ENCODE measurements at regions not wholly inside any gene's neighbourhood (a gene's known extent, or its start where the extent isn't known, plus 50 kb on each side); places are given as distances from the start of the nearest gene placed in this dataset.

- Histone ChIP-seq H3K36me3 (ENCODE audit: insufficient read depth, low read length) (no peaks in the 10 kb centered on the region), H3K9me2 (ENCODE audit: insufficient read depth, low read length) (no peaks in the 10 kb centered on the region), H3K9ac (ENCODE audit: low read length) (no peak overlapping the region), H2AFZ (ENCODE audit: low read depth, low read length) (no peak overlapping the region), H3K9me3 (ENCODE audit: low read length) (no peaks in the 10 kb centered on the region), H4K20me1 (ENCODE audit: insufficient read depth) (no peaks in the 10 kb centered on the region), H3K27ac (ENCODE audit: low read length) (no peak overlapping the region), H3K4me3 (ENCODE audit: low read length) (no peak overlapping the region), H3K27me3 (ENCODE audit: insufficient read depth, low read depth, low read length) (no peaks in the 10 kb centered on the region), H3F3A (ENCODE audit: insufficient read depth, low read length, poor library complexity, severe bottlenecking) (no peaks in the 10 kb centered on the region), H3K79me2 (replicated peaks; ENCODE audit: insufficient read depth, low read length) (no peaks in the 10 kb centered on the region), H3K4me2 (ENCODE audit: low read length) (no peak overlapping the region)
- TF ChIP-seq EP300 (conservative IDR thresholded peaks at IDR 0.05; ENCODE audit: poor library complexity, severe bottlenecking) (no peak), EZH2 (IDR thresholded peaks at IDR 0.05; ENCODE audit: borderline replicate concordance, insufficient read depth, low read length, poor library complexity, severe bottlenecking) (no peak)
Measured at GRCh38 chr5:111975133-111975532, 218.1 kb upstream of the NREP start.

- Histone ChIP-seq H3K9me3 (ENCODE audit: low read length) (no peaks in the 10 kb centered on the region), H3K4me2 (ENCODE audit: low read length) (no peak overlapping the region), H3K9me2 (ENCODE audit: insufficient read depth, low read length) (no peaks in the 10 kb centered on the region), H3K36me3 (ENCODE audit: insufficient read depth, low read length) (no peaks in the 10 kb centered on the region), H3K79me2 (replicated peaks; ENCODE audit: insufficient read depth, low read length) (no peaks in the 10 kb centered on the region), H4K20me1 (ENCODE audit: insufficient read depth) (no peaks in the 10 kb centered on the region), H3K9ac (ENCODE audit: low read length) (no peak overlapping the region), H3K27ac (ENCODE audit: low read length) (no peak overlapping the region), H3K27me3 (ENCODE audit: insufficient read depth, low read depth, low read length) (no peaks in the 10 kb centered on the region), H3K4me3 (ENCODE audit: low read length) (no peak overlapping the region), H3F3A (ENCODE audit: insufficient read depth, low read length, poor library complexity, severe bottlenecking) (no peaks in the 10 kb centered on the region), H2AFZ (ENCODE audit: low read depth, low read length) (no peak overlapping the region)
- TF ChIP-seq POLR2AphosphoS5 (IDR thresholded peaks at IDR 0.05) (no peak), SMC3 (conservative IDR thresholded peaks at IDR 0.05; ENCODE audit: poor library complexity) (no peak), RAD21 (conservative IDR thresholded peaks at IDR 0.05) (no peak), TAF1 (IDR thresholded peaks at IDR 0.05; ENCODE audit: low read depth) (no peak), EZH2 (IDR thresholded peaks at IDR 0.05; ENCODE audit: borderline replicate concordance, insufficient read depth, low read length, poor library complexity, severe bottlenecking) (no peak), CTCF (IDR thresholded peaks at IDR 0.05; ENCODE audit: poor library complexity, severe bottlenecking) (no peak), EP300 (conservative IDR thresholded peaks at IDR 0.05; ENCODE audit: poor library complexity, severe bottlenecking) (no peak), MXI1 (conservative IDR thresholded peaks at IDR 0.05; ENCODE audit: poor library complexity, severe bottlenecking) (no peak), REST (IDR thresholded peaks at IDR 0.05; ENCODE audit: borderline replicate concordance) (no peak)
Measured at GRCh38 chr5:111973961-111974360, 217.0 kb upstream of the NREP start.

GRCh38 chr5:111972548-111972947, 215.6 kb upstream of the NREP start:
- Histone ChIP-seq H3K4me3 (ENCODE audit: low read length) (no peak overlapping the region), H3K27me3 (ENCODE audit: insufficient read depth, low read depth, low read length) (no peaks in the 10 kb centered on the region), H3K27ac (ENCODE audit: low read length) (no peak overlapping the region), H3K9me2 (ENCODE audit: insufficient read depth, low read length) (no peaks in the 10 kb centered on the region), H3K36me3 (ENCODE audit: insufficient read depth, low read length) (no peaks in the 10 kb centered on the region), H3K9me3 (ENCODE audit: low read length) (no peaks in the 10 kb centered on the region), H3K79me2 (replicated peaks; ENCODE audit: insufficient read depth, low read length) (no peaks in the 10 kb centered on the region), H4K20me1 (ENCODE audit: insufficient read depth) (no peaks in the 10 kb centered on the region), H3F3A (ENCODE audit: insufficient read depth, low read length, poor library complexity, severe bottlenecking) (no peaks in the 10 kb centered on the region), H3K9ac (ENCODE audit: low read length) (no peak overlapping the region), H3K4me2 (ENCODE audit: low read length) (no peak overlapping the region), H2AFZ (ENCODE audit: low read depth, low read length) (no peak overlapping the region)
- TF ChIP-seq TAF1 (IDR thresholded peaks at IDR 0.05; ENCODE audit: low read depth) (no peak), CTCF (IDR thresholded peaks at IDR 0.05; ENCODE audit: poor library complexity, severe bottlenecking) (no peak), REST (IDR thresholded peaks at IDR 0.05; ENCODE audit: borderline replicate concordance) (no peak), RAD21 (conservative IDR thresholded peaks at IDR 0.05) (no peak), MXI1 (conservative IDR thresholded peaks at IDR 0.05; ENCODE audit: poor library complexity, severe bottlenecking) (no peak), POLR2AphosphoS5 (IDR thresholded peaks at IDR 0.05) (no peak), EZH2 (IDR thresholded peaks at IDR 0.05; ENCODE audit: borderline replicate concordance, insufficient read depth, low read length, poor library complexity, severe bottlenecking) (no peak), SMC3 (conservative IDR thresholded peaks at IDR 0.05; ENCODE audit: poor library complexity) (no peak), EP300 (conservative IDR thresholded peaks at IDR 0.05; ENCODE audit: poor library complexity, severe bottlenecking) (no peak)

Data from neural cell (in vitro differentiated cells).